OCI-LY7 (cell line): ENCODE measurements at regions not wholly inside any gene's neighbourhood (a gene's known extent, or its start where the extent isn't known, plus 50 kb on each side); places are given as distances from the start of the nearest gene placed in this dataset.

Experiments used
- BruUV-seq: library from RNA; stranded (reverse); fragments of 400-500 nt; replicated peaks from 2 replicates; lab custom pipeline; 2021; lab: Mats Ljungman, UMichigan
- CTCF ChIA-PET: fragments of 300-600 bp; sonication (Branson Sonifier 250); formaldehyde crosslinking; loops from one replicate; lab custom pipeline; 2022; ENCODE audit warnings: antibody characterized with exemption; ENCODE audit not compliant: unreplicated experiment; lab: Charles Lee
- POLR2A ChIA-PET: fragments of 300-600 bp; sonication (Branson Sonifier 250); formaldehyde crosslinking; loops from one replicate; lab custom pipeline; 2022; ENCODE audit warnings: antibody characterized with exemption; lab: Charles Lee
- DNase-seq: peaks from one replicate; pipeline ENCODE4 v3.0.0-alpha.2; 2015; ENCODE audit warnings: low spot score
- H2AFZ ChIP-seq: fragments of 200-600 bp; sonication (generic), shearing (Covaris generic); 2 replicates; pipeline ENCODE4 v1.6.1; 2014; ENCODE audit warnings: mild to moderate bottlenecking, antibody characterized with exemption, low read length, moderate library complexity
- H3K27ac ChIP-seq: fragments of 200-600 bp; sonication (generic); 2 replicates; pipeline ENCODE4 v1.5.1; 2014; ENCODE audit warnings: mixed run types, low read depth, mild to moderate bottlenecking, moderate library complexity, low read length, inconsistent platforms; ENCODE audit not compliant: poor library complexity, severe bottlenecking
- H3K36me3 ChIP-seq: fragments of 200-600 bp; sonication (generic); 2 replicates; pipeline ENCODE4 v1.6.1; 2014; ENCODE audit warnings: mild to moderate bottlenecking, antibody characterized with exemption, low read length, moderate library complexity, mixed read lengths; ENCODE audit not compliant: insufficient read depth
- H3K4me1 ChIP-seq: fragments of 200-600 bp; sonication (generic); 2 replicates; pipeline ENCODE4 v1.5.1; 2014; ENCODE audit warnings: mild to moderate bottlenecking, low read length; ENCODE audit not compliant: insufficient read depth, poor library complexity, severe bottlenecking
- H3K4me2 ChIP-seq: fragments of 200-600 bp; sonication (generic); 2 replicates; pipeline ENCODE4 v1.6.1; 2014; ENCODE audit warnings: mild to moderate bottlenecking, low read length
- H3K4me3 ChIP-seq: fragments of 200-600 bp; sonication (generic); 2 replicates; pipeline ENCODE4 v1.5.1; 2014; ENCODE audit warnings: mild to moderate bottlenecking, low read depth, low read length; ENCODE audit not compliant: poor library complexity, severe bottlenecking
- H3K79me2 ChIP-seq: fragments of 200-600 bp; sonication (generic); 2 replicates; pipeline ENCODE4 v1.6.1; 2016; ENCODE audit warnings: low read depth, mild to moderate bottlenecking, low read length, moderate library complexity, mixed read lengths; ENCODE audit not compliant: insufficient read depth
- H3K9me2 ChIP-seq: fragments of 200-600 bp; sonication (generic); 2 replicates; pipeline ENCODE4 v1.6.1; 2016; ENCODE audit warnings: mild to moderate bottlenecking, low read length, mixed read lengths; ENCODE audit not compliant: insufficient read depth
- H3K9me3 ChIP-seq: fragments of 200-600 bp; sonication (generic); 2 replicates; pipeline ENCODE4 v1.6.1; 2014; ENCODE audit warnings: mild to moderate bottlenecking, mixed run types, low read length, mixed read lengths
- H4K20me1 ChIP-seq: fragments of 200-600 bp; sonication (generic); 2 replicates; pipeline ENCODE4 v1.6.1; 2014; ENCODE audit warnings: mild to moderate bottlenecking, antibody characterized with exemption, low read length, moderate library complexity, mixed read lengths; ENCODE audit not compliant: insufficient read depth
- EZH2phosphoT487 ChIP-seq: fragments of 200-600 bp; sonication (generic); IDR thresholded peaks from 2 replicates; pipeline ENCODE4 v1.6.1; 2018; ENCODE audit warnings: low read depth, borderline replicate concordance, mild to moderate bottlenecking, mixed run types, antibody characterized with exemption, low read length, moderate library complexity, mixed read lengths
- intact Hi-C: fragments of 100-400 bp; cut with micrococcal nuclease; formaldehyde crosslinking; loops from one replicate; pipeline ENCODE4 v1.10.0; 2022; ENCODE audit not compliant: unreplicated experiment
- TF ChIP-seq, protein P1 (sequence below): fragments of 200-600 bp; sonication (generic); conservative IDR thresholded peaks from 2 replicates; pipeline ENCODE4 v1.5.1; 2014; ENCODE audit warnings: mild to moderate bottlenecking, antibody characterized with exemption, low read length, moderate library complexity, mixed read lengths

- no peaks in the 10 kb centered on the region for H3K9me3 ChIP-seq
- no peak for DNase-seq
- no peak overlapping the region for H2AFZ ChIP-seq
- H3K36me3 ChIP-seq: no peaks in the 10 kb centered on the region
- TF ChIP-seq EZH2phosphoT487: no peak
- TF ChIP-seq, protein P1, sequence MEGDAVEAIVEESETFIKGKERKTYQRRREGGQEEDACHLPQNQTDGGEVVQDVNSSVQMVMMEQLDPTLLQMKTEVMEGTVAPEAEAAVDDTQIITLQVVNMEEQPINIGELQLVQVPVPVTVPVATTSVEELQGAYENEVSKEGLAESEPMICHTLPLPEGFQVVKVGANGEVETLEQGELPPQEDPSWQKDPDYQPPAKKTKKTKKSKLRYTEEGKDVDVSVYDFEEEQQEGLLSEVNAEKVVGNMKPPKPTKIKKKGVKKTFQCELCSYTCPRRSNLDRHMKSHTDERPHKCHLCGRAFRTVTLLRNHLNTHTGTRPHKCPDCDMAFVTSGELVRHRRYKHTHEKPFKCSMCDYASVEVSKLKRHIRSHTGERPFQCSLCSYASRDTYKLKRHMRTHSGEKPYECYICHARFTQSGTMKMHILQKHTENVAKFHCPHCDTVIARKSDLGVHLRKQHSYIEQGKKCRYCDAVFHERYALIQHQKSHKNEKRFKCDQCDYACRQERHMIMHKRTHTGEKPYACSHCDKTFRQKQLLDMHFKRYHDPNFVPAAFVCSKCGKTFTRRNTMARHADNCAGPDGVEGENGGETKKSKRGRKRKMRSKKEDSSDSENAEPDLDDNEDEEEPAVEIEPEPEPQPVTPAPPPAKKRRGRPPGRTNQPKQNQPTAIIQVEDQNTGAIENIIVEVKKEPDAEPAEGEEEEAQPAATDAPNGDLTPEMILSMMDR: no peak
- ChIA-PET CTCF (no interaction called here), POLR2A (no interaction called here)
- no peak overlapping the region for H3K4me2 ChIP-seq
- H3K27ac ChIP-seq: no peak overlapping the region
- H3K4me1 ChIP-seq: no peaks in the 10 kb centered on the region
- H3K9me2 ChIP-seq: no peaks in the 10 kb centered on the region
- intact Hi-C loops: no loop called here
- BruUV-seq: no TSS peak
- H3K4me3 ChIP-seq: no peak overlapping the region
- no peaks in the 10 kb centered on the region for H4K20me1 ChIP-seq
- H3K79me2 ChIP-seq: no peaks in the 10 kb centered on the region
Observed at GRCh38 chr10:47195274-47195885, 104.6 kb upstream of the GDF10 start.

- POLR2A ChIA-PET: no interaction called here
- TF ChIP-seq, protein P1: no peak
- no peak for TF ChIP-seq EZH2phosphoT487
Observed at GRCh38 chr10:47196691-47197090, 103.3 kb upstream of the GDF10 start.

DNA sequence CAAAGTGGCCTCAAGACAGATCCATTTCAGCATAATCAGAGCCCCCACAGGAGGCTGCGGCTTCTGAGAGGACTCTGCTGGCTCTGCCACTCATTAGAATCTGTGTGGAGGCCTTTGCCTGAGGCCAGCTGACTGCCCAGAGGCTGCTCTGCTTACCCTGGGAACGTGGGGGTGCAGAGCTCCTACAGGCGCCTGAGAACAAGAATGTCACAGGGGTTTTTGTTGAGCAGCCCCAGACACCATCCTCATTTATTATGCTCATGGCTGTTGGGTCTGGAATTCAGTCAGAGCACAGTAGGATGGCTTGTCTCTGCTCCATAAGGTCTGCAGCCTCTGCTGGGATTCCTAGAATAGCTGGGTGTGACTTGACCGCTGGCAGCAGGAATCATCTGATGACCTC is 101.8 kb upstream of the GDF10 start:
- Histone ChIP-seq H3K27ac (no peak overlapping the region), H3K4me3 (no peak overlapping the region), H4K20me1 (no peaks in the 10 kb centered on the region), H3K9me3 (no peaks in the 10 kb centered on the region), H3K4me2 (no peak overlapping the region), H3K36me3 (no peaks in the 10 kb centered on the region), H2AFZ (no peak overlapping the region), H3K4me1 (no peaks in the 10 kb centered on the region), H3K79me2 (no peaks in the 10 kb centered on the region), H3K9me2 (no peaks in the 10 kb centered on the region)
- ChIA-PET POLR2A (no interaction called here), CTCF (no interaction called here)
- TF ChIP-seq, protein P1: no peak
- TF ChIP-seq EZH2phosphoT487: no peak
- no peak for DNase-seq
- intact Hi-C loops: no loop called here
- no TSS peak for BruUV-seq

More at GRCh38 chr10:47196691-47197090, 103.3 kb upstream of the GDF10 start:
- H3K4me3 ChIP-seq: no peak overlapping the region
- DNase-seq: no peak
- no peak overlapping the region for H3K4me2 ChIP-seq
- no TSS peak for BruUV-seq
- CTCF ChIA-PET: interaction anchor here (0.6 kb wide), 1 partner anchor 115 kb away, joined by 3 read pairs; no protein-coding TSS in a partner anchor
- no peak overlapping the region for H2AFZ ChIP-seq
- no peaks in the 10 kb centered on the region for H3K9me2 ChIP-seq
- intact Hi-C loops: no loop called here
- no peaks in the 10 kb centered on the region for H3K36me3 ChIP-seq
- H3K4me1 ChIP-seq: no peaks in the 10 kb centered on the region
- no peaks in the 10 kb centered on the region for H3K79me2 ChIP-seq
- H4K20me1 ChIP-seq: no peaks in the 10 kb centered on the region
- no peaks in the 10 kb centered on the region for H3K9me3 ChIP-seq
- H3K27ac ChIP-seq: no peak overlapping the region
